Medulla oblongata (tissue), 1 donor: ENCODE measurements at regions not wholly inside any gene's neighbourhood (a gene's known extent, or its start where the extent isn't known, plus 50 kb on each side); places are given as distances from the start of the nearest gene placed in this dataset.
A peak's percentile ranks its signal among the peaks of the same experiment; 100 is the strongest.
"Not testable (repeated sequence)": the region's sequence is repeated elsewhere in the genome, so short reads cannot be mapped to it uniquely, and the experiment has no call there.

ENCODE experiments used
- DNase-seq: peaks from one replicate; pipeline ENCODE4 v3.0.0-alpha.2; 2015; ENCODE audit errors: extremely low spot score

DNA sequence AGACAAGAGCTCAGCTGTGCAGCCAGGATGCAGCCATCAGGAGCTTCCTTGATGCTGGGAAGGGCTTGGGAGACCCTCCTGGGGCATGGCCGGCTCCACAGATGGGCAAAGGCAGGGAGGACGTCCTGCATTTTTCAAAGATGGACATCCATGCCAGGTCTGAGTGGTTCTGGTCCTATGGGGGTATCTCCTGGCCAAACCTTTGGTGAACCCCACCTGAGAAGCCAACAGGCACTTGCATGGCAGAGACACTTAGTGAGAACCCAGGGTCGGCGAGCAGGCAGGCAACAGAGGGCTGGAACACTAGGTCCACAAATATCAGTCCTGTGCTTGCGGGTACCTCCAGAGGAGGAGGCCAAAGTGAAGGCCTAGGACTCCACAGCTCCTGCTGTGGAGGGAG is 70.0 kb downstream of the KCTD15 start:
- no peak for DNase-seq

DNA sequence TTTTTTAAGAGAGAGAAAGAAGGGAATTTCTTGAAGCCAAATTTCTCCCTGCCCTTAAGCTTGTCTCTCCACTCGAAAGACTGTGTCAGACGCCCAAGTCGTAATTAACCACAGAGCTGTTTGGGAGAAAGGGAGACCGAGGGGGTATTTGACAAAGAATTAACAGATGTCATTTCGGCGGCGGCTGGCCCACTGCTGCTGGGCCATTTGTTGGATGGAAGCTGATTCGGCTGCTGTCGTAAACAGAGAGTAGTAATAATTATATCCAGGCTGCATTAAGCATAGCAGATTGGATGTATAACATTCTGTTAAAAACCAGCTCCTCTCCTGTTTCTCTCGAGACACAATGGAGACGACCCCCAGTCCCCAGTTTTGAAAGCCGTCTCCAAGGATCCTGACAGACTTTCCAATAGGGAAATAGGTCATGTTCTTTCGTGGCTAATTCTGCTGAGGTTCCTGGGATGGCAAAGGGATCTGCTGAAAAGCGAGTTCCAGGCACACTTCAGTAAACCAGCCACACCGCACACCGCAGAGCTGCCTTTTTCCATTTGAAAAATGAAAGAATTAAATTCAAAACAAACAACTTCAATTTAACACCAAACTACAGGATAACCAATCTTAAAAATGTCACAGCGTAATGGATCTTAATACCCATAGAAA is 71.5 kb downstream of the KCTD15 start:
- peak; percentile 12 for DNase-seq

DNA sequence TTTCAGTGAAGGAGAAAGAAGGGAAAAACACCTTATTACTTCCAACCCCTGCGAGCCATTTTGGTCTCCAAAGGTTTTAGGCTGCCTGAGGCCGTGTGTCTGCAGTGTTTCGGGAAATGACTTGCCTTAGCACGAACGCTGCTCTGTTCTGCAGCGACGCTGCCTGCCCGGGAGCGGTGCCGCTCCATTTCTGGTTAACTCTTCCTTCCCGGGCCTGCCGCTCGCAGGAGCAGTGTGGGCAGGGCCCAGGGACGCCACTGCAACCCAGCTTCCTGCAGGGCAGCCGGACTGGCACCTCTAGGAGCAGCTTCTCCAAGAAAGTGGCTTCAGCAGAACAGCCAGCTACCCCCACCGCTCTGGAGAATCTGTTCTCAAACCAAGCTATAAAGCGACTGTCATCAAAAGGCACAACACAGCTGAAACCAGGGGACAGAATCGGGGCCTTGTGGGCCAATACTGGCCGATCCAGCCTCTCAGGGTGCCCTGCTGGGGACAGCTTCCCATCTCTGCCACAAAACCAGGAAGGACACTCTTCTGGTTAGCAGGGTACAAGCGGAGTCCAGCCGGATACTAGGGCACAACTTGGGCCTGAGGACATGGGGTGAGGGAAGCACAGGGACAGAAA is 72.2 kb downstream of the KCTD15 start:
- peak; percentile 22 for DNase-seq

DNA sequence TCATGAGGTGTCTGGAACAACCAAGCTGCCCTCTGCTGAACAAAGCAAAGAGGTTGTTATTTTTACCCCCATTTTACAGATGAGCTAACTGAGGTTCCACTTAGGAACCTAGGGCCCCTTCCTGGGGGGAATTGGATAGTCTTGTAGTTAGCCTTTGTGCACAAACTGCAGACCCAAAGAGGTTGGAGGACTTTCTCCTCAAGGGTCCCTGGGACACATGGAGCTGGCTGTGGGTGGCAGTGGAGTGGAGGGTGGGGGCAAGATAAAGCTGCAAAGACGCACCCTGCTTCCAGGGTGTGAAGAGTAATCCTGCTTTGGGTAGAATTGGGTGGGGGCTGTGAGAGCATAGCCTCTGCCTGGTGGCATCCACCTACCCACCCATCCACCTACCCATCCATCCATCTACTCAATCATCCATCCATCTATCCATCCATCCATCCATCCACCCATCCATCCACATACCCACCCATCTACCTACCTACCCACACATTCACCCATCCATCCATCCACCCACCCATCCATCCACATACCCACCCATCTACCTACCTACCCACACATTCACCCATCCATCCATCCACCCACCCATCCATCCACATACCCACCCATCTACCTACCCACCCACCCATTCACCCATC is 73.7 kb downstream of the KCTD15 start:
- not testable (repeated sequence) for DNase-seq

DNA sequence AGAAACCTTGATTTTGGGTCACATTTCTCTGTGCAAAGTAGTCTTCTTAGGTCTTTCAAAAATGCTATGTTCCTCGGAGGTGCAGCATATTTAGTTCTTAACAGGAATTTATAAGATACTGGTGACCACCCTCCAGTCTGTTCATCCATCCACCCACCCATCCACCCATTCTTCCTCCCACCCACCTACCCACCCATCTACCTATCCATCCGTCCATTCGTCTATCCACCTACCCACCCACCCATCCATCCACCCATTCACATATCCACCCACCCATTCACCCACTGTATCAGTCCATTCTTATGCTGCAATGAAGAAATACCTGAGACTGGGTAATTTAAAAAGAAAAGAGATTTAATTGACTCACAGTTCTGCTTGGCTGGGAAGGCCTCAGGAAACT is 74.9 kb downstream of the KCTD15 start:
- no peak for DNase-seq

DNA sequence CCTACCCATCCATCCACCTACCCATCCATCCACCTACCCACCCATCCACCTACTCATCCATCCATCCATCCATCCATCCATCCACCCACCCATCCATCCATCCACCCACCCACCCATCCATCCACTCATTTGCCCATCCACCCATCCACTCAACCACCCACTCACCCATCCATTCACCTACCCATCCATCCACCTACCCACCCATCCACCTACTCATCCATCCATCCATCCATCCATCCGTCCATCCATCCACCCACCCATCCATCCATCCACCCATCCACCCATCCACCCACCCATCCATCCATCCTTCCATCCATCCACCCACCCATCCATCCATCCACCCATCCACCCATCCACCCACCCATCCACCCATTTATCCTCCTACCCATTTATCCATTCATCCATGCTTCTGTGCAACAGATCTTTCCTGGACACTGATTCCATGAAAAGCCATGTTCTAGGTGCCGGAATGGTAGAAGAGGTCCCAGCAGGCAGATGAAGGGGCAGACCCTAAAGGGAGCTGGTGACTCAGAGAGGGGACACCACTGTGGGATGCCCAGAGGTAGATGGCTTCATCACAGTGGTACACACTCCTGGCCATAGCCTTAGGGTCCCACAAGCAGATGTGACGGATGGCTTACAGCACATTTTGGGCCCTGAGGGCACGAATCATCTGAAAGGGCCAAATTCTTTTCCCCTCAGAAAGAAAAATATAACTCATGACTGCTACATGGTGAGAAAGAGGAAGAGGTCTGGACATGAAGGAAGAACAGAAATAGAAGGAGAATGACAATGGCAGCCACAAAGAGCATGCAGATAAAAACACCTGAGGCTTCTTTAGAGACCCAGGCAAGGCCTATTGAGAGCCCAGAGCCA is 76.0 kb downstream of the KCTD15 start:
- DNase-seq: no peak

DNA sequence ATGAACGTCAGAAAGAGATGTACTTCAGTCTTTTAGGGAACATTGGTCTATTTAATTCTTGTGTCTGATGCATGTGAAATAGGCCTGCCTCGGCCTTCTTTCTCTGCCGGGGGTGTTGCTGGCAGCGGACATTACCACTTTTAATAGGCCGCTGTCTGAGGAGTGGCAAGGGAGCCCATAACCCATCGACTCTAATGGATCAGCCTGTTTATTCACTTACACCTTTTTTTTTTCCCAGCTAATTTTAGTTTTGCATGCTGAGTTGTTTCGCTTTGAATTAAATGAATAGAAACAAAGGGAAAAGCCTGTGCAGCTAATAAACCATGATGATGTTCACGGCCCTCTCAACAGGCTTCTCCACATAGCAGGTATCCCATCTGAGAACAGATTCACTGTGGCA is 78.4 kb downstream of the KCTD15 start:
- DNase-seq: no peak

DNA sequence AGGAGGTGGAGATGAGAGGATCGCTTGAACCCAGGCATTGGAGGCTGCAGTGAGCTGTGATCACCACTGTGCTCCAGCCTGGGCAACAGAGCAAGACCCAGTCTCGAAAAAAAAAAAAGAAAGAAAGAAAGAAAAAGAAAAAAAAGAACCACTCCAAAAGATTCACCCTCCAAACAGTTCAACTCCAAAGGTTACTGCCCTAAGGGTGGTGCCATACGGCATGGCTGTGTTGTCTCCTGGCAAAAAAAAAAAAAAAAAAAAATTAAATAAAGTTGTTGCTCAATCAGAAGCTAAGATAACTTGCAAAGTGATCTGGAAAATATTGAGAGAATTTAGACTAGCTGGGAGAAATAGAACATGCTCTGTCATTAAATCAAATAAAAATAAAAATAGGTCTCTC is 79.5 kb downstream of the KCTD15 start:
- DNase-seq: no peak

DNA sequence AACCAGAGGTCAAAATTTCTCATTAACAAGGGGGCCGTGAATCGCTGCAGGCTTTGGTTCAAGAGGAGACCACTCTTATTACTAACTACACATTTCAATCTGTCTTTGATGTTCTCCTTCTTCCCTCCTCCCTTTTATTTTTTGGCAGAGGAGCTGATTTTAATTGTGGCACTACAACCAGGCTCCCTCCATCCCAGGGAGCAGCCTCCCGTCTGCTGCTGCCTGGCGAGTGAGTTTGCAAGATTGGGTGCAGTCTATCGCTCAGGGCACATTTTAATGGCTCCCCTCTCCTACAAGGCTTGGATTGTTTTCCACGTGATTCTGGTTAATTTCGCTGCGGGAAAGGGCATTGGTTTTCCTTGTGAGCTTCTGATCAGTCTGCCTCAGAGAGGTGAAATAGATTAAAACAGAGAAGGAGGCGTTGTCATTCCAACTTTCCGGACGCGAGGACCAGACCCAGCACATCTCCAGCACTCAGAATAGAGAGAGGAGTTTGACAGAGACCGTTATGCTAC is 81.4 kb downstream of the KCTD15 start:
- no peak for DNase-seq

DNA sequence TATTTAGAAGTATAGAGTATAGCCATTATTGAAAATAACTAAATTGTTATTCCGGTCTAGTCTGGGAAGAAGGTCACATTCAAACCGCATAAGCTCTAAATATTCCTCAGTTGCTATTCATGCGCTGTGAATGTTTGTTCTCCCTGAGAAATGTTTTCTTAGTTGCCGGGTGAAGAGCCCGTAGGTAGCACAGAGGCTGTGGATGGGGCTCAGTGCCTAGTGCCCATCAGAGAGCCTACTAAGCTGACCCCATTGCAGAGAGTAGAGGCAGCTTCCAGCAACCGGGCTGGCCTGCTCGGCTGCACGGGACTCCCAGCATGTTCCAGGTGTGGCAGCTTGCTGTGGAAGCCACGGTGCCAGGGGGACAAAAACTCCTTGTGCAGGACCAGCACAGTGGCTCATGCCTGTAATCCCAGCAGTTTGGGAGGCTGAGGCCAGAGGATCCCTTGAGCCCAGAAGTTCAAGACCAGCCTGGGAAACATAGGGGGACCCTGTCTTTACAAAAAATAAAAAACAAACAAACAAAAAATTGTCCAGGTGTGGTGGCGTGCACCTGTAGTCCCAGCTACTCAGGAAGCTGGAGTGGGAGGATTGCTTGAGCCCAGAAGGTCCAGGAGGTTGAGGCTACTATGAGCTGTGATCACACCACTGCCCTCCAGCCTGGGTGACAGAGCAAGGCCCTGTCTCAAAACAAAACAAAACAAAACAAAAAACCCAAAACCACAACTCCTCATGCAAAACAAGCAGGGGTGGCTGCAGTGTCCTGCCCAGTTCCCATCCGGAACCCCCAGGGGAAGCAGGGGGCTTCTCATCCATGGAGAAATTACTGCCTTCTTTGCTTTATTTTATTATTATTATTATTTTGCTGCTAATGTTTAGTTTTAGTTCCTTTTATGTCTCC is 82.5 kb downstream of the KCTD15 start:
- no peak for DNase-seq

DNA sequence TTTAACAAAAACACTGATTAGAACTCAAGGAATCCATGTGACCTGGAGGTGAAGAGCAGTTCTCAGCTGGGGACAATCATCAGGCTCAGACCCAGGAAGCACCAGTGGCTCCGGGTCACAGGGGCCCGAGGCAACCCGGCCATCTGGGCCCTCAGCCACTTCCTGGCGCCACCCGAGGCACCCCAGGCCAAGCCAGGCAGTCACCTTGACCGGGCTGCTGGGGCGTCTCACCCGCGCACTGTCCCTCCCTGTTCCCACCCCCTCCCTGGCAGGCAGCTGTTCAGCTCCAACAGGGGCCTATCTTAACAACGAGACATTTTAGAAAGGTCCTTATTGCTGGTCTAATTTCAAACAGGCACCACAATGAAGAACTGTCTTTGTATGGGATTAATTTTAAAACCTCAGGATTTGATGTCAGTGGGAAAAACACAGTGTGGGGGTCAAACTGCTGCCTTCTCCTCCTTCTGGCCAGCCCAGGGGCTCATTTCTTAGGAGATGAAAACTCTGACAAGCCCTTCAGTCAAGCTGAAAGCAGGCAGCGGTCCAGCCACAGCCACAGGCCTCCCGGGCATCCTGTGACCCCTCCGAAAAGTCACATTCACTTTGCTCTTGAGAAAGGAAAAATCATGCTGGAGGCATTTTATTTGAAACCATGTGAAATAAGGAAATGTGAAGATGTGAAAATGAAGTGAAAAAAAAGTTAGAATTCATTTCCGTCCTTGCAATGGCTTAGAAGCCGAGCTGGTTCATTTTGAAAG is 83.3 kb downstream of the KCTD15 start:
- DNase-seq: no peak

DNA sequence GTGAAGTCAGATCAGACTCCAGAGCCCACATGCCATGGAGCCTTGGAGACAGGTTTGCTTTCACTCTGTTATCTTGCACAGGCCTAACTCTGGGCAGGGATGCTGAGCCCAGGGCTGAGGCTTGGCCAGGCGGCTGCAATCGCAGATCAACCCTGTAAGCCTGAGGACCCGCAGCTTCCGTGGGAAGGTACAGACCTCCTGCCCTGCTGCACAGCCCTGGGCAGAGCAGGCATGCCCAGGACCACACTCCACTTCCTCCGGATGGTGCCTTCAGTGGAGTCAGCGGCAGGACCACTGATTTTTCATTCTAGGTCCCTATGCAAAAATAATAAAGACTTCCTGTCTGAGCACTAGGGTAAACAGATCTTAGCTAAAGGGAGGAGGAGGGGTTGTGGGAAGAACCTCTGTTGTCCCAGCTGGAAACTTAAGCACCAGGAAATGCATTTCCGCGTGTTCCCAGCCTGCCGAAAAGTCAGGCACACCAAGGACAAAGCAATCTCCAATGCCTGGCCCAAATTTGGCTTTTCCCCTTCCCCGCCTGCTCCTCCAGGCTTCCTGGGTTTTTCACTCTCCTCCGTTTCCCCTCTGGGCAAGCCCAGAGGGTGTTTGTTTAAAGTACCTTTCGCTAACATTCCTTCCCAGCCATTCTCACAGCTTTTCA is 87.3 kb downstream of the KCTD15 start:
- DNase-seq: no peak

DNA sequence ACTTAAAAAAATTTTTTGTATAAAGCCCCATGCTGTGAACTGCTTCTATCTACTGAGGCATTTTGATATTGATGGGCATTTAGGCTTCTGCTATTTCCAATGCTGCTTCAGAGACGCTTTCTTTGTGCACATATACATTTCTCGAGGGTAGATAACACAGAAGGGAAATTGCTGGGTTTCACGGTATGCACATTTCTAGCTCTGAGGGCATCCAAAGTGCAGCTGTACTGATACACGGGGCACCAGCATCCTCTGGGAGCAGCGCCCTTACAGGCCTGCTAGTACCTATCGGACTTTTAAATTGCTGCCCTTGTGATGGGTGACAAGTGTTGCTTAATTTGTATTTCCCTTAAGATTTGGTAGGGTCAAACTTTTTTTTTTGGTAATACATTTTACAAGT is 88.6 kb downstream of the KCTD15 start:
- no peak for DNase-seq

DNA sequence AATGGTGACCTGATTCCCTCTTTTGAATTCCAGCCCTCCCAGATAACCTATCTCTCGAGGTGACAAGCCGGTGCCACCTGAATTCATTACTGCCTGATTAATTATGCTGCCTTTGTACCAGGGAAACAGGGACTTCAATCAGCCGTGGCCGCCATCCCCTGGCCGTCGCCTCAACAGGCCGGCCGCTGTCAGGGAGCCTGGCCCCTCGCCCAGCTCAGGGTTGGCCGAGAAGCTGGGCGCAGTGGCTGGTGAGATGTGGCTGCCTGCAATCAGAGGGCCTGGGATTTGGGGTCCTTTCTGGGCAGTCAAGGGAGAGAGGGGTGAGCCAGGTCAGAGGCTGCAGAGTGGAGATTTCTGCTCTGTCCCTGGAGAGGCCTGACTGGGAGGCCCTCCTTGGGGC is 91.2 kb downstream of the KCTD15 start:
- DNase-seq: peak; percentile 43

DNA sequence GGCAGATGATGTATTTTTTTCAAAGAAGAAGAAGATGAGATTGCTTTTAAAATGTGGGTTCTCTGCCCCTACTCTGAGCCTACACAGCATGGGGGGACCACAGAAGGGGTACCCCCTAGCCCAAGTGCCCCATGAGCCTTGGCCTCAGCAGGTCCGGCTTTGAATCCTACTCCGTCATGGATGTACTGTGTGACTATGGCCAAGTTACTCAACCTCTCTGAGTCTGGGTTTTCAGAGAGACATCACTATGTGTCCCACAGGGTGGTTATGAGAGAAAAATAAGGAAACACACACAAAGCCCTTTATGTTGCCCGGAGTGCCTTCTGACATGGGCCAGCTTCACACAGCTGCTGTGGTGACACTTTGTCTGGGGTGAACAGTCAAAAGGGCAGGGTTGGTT is 92.0 kb downstream of the KCTD15 start:
- no peak for DNase-seq

DNA sequence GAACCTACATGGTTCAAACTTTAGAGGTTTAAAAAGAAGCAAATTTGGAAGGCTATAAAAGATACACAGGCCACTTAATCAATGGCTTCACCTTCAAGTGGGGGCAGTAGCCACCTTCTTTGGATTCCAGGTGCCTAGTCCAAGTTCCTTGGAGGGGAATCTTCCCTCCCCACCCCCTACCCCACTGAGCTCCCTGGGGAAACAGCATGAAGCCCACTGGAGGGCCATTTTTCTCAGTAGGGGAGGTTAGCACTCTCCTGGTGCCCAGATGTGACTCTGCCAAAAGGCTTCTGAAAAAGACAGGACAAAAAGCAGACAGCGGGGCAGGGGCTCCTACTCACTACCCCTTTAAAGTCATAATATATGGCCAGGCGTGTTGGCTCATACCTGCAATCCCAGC is 93.9 kb downstream of the KCTD15 start:
- no peak for DNase-seq

DNA sequence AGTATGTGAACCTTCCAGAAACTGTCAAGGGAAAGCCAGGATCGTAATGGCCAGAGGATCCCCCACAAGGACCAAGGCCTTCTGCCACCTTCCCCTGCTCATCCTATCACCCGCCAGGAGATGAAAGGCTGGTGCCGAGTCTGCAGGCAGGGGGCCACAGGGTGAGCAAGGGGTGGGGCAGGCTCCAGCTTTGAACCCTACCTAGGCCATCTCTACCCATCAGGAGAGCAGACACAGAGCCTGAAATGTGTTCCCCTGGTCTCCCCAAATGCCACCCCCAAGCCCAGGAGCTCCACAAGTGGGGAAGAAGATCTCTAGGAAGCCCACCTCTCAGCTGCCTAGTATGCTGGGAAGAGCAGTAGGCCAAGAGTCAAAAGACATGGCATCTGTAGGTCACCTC is 95.1 kb downstream of the KCTD15 start:
- no peak for DNase-seq

DNA sequence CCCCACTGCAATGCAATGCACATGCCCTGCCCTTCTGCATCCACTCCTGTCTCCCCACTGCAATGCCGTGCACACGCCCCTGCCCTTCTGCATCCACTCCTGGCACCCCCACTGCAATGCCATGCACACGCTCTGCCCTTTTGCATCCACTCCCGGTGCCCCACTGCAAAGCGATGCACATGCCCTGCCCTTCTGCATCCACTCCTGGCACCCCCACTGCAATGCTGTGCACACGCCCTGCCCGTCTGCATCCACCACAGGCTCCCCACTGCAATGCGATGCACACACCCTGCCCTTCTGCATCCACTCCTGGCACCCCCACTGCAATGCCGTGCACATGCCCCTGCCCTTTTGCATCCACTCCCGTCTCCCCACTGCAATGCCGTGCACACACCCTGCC is 98.1 kb downstream of the KCTD15 start:
- no peak for DNase-seq

DNA sequence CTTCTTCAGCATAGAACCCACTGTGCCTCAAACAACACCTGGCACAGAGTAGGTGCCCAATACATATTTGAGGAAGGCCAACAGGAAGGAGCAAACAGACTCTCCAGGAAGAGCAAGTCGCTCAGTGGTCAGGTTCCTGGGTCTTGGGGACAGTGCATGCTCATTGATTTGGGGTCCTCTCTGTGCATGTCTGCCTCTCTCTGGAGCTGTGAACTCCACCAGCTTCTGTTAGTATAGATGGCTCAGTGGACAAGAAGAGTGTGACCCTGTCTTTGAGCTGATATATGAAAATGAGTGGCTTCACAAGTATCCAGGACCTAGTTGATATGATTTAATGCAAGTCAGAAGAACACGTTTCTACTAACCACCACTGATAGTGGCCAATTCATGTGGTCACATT is 98.7 kb downstream of the KCTD15 start:
- DNase-seq: no peak
